ENCODE measurements at regions not wholly inside any gene's neighbourhood (a gene's known extent, or its start where the extent isn't known, plus 50 kb on each side); places are given as distances from the start of the nearest gene placed in this dataset.

GRCh38 chr7:131021902-131022301 lies 287.9 kb upstream of the KLF14 start:
- 35% methylated on average over 5 of the region's 8 CpGs for WGBS (ENCODE audit: insufficient coverage)
- Mint-ChIP-seq H3K27ac (peak overlapping the region in 2 of 7 donors; percentile 1 to 19), H3K27me3 (ENCODE audit: low read depth in 3 of 3) (peaks cover 0 to 3% (median 0%) of the 10 kb centered on the region in 3 donors), H3K36me3 (peaks cover 9 to 22% of the 10 kb centered on the region in 2 donors), H3K4me1 (peaks cover 21% of the 10 kb centered on the region), H3K4me3 (peak overlapping the region in 1 of 2 donors; percentile 10), H3K9me3 (peaks cover 0 to 4% (median 0%) of the 10 kb centered on the region in 7 donors)
- H3K79me2 ChIP-seq (ENCODE audit: insufficient read depth, low read length) = peaks cover 4% of the 10 kb centered on the region
- no peaks in the 10 kb centered on the region for H3K27me3 ChIP-seq (ENCODE audit: control insufficient read depth in 2 of 2, insufficient read depth in 2 of 2, low read length in 2 of 2)
- no peaks in the 10 kb centered on the region for H3K9me3 ChIP-seq (replicated peaks in 1 of 2; ENCODE audit: control insufficient read depth in 1 of 2, insufficient read depth in 1 of 2, low read length in 2 of 2)
- TF ChIP-seq CTCF (IDR thresholded peaks at IDR 0.05) = no peak
- no peak for DNase-seq
- H3K36me3 ChIP-seq (replicated peaks in 1 of 2; ENCODE audit: control insufficient read depth in 1 of 2, insufficient read depth in 2 of 2, low read length in 2 of 2) = no peaks in the 10 kb centered on the region
- no peak overlapping the region for H3K9ac ChIP-seq (ENCODE audit: insufficient read depth, low read length, poor library complexity, severe bottlenecking)
- H3K4me1 ChIP-seq (ENCODE audit: control insufficient read depth in 1 of 2, insufficient read depth in 2 of 2, low read length in 2 of 2) = peaks cover 14 to 15% of the 10 kb centered on the region in 2 donors
- H3K4me3 ChIP-seq (replicated peaks in 1 of 3; ENCODE audit: low read depth in 2 of 3, low read length in 3 of 3) = no peak overlapping the region
- H3K4me2 ChIP-seq (replicated peaks; ENCODE audit: extremely low read depth, low read length, poor library complexity, severe bottlenecking) = no peak overlapping the region
- peaks cover 98% of the 10 kb centered on the region for H4K20me1 ChIP-seq (ENCODE audit: insufficient read depth, low read length)
- H3K27ac ChIP-seq (ENCODE audit: low read depth in 1 of 2, low read length in 2 of 2) = peak overlapping the region in 1 of 2 donors; percentile 16
- no peak overlapping the region for H2AFZ ChIP-seq (ENCODE audit: insufficient read depth, low read depth, low read length, poor library complexity, severe bottlenecking)
- intact Hi-C loops (cut with micrococcal nuclease) = no loop called here

GRCh38 chr7:131026297-131027000 lies 292.4 kb upstream of the KLF14 start:
- no peaks in the 10 kb centered on the region for H3K36me3 ChIP-seq (replicated peaks in 1 of 2; ENCODE audit: control insufficient read depth in 1 of 2, insufficient read depth in 2 of 2, low read length in 2 of 2)
- peaks cover 4% of the 10 kb centered on the region for H3K79me2 ChIP-seq (ENCODE audit: insufficient read depth, low read length)
- H3K4me1 ChIP-seq (ENCODE audit: control insufficient read depth in 1 of 2, insufficient read depth in 2 of 2, low read length in 2 of 2) = peaks cover 23 to 25% of the 10 kb centered on the region in 2 donors
- DNase-seq = peak; percentile 53 to 88 (median 75)
- H3K27ac ChIP-seq (ENCODE audit: low read depth in 1 of 2, low read length in 2 of 2) = peak overlapping the region in 1 of 2 donors; percentile 60
- no peak for TF ChIP-seq CTCF (IDR thresholded peaks at IDR 0.05)
- H3K4me3 Mint-ChIP-seq = peak overlapping the region in 1 of 2 donors; percentile 36
- H3K4me1 Mint-ChIP-seq = peaks cover 38% of the 10 kb centered on the region
- WGBS (ENCODE audit: insufficient coverage) = 0% methylated on average over 2 of the region's 7 CpGs
- no peaks in the 10 kb centered on the region for H3K9me3 ChIP-seq (replicated peaks in 1 of 2; ENCODE audit: control insufficient read depth in 1 of 2, insufficient read depth in 1 of 2, low read length in 2 of 2)
- no peak overlapping the region for H3K4me3 ChIP-seq (replicated peaks in 1 of 3; ENCODE audit: low read depth in 2 of 3, low read length in 3 of 3)
- intact Hi-C loops (cut with micrococcal nuclease) = loop anchor here in 1 of 2 donors (2.0 kb wide), 1 partner anchor 14 kb away; no protein-coding TSS in a partner anchor
- H3K36me3 Mint-ChIP-seq = peaks cover 9 to 14% of the 10 kb centered on the region in 2 donors
- peaks cover 0 to 4% (median 2%) of the 10 kb centered on the region in 7 donors for H3K9me3 Mint-ChIP-seq
- H3K27ac Mint-ChIP-seq = peak overlapping the region in 6 of 7 donors; percentile 27 to 86 (median 72)
- H4K20me1 ChIP-seq (ENCODE audit: insufficient read depth, low read length) = peaks cover 96% of the 10 kb centered on the region
- H3K27me3 ChIP-seq (ENCODE audit: control insufficient read depth in 2 of 2, insufficient read depth in 2 of 2, low read length in 2 of 2) = no peaks in the 10 kb centered on the region
- no peak overlapping the region for H3K9ac ChIP-seq (ENCODE audit: insufficient read depth, low read length, poor library complexity, severe bottlenecking)
- peak overlapping the region; percentile 39 for H3K4me2 ChIP-seq (replicated peaks; ENCODE audit: extremely low read depth, low read length, poor library complexity, severe bottlenecking)
- no peaks in the 10 kb centered on the region for H3K27me3 Mint-ChIP-seq (ENCODE audit: low read depth in 3 of 3)
- no peak overlapping the region for H2AFZ ChIP-seq (ENCODE audit: insufficient read depth, low read depth, low read length, poor library complexity, severe bottlenecking)

Data from CD14-positive monocyte (primary cell).